ENCODE measurements at regions not wholly inside any gene's neighbourhood (a gene's known extent, or its start where the extent isn't known, plus 50 kb on each side); places are given as distances from the start of the nearest gene placed in this dataset.
"Not testable (repeated sequence)": the region's sequence is repeated elsewhere in the genome, so short reads cannot be mapped to it uniquely, and the experiment has no call there.

GRCh38 chr20:53664121-53664520 is 70.5 kb upstream of the ZNF217 start:
- intact Hi-C loops (cut with micrococcal nuclease): loop anchor here (5.0 kb wide), 3 partner anchors 73 to 253 kb away; no protein-coding TSS in a partner anchor
- H3K27ac Mint-ChIP-seq: peak overlapping the region in 8 of 9 donors; percentile 5 to 84 (median 76)
- H3K36me3 Mint-ChIP-seq: peaks cover 0 to 3% (median 0%) of the 10 kb centered on the region in 5 donors
- H3K36me3 ChIP-seq (ENCODE audit: control insufficient read depth in 2 of 3, insufficient read depth in 3 of 3, low read length in 3 of 3): no peaks in the 10 kb centered on the region
- peaks cover 15 to 45% (median 38%) of the 10 kb centered on the region in 7 donors for H3K4me1 Mint-ChIP-seq
- CTCF ChIA-PET: interaction anchor here (0.6 to 1.0 kb wide), 2 partner anchors 13 to 86 kb away, joined by 3 to 5 read pairs; no protein-coding TSS in a partner anchor
- no peaks in the 10 kb centered on the region for H3K27me3 Mint-ChIP-seq
- no peaks in the 10 kb centered on the region for H3K27me3 ChIP-seq (ENCODE audit: control insufficient read depth in 2 of 2, insufficient read depth in 2 of 2, low read length in 2 of 2)
- no peak overlapping the region for H3K27ac ChIP-seq (ENCODE audit: low read depth, low read length)
- DNase-seq: no peak
- H3K9me3 ChIP-seq (ENCODE audit: control insufficient read depth in 2 of 3, low read length in 3 of 3): no peaks in the 10 kb centered on the region
- no peak overlapping the region for H3K4me3 ChIP-seq (ENCODE audit: low read length)
- no peak overlapping the region for H3K4me3 Mint-ChIP-seq
- no peak for ATAC-seq
- POLR2A ChIA-PET: interaction anchor here (1.7 kb wide), 1 partner anchor 13 kb away, joined by 6 read pairs; no protein-coding TSS in a partner anchor
- peaks cover 12 to 20% of the 10 kb centered on the region in 2 donors for H3K4me1 ChIP-seq (ENCODE audit: control insufficient read depth in 2 of 2, insufficient read depth in 2 of 2, low read length in 2 of 2)
- peaks cover 0 to 2% (median 0%) of the 10 kb centered on the region in 11 donors for H3K9me3 Mint-ChIP-seq

DNA sequence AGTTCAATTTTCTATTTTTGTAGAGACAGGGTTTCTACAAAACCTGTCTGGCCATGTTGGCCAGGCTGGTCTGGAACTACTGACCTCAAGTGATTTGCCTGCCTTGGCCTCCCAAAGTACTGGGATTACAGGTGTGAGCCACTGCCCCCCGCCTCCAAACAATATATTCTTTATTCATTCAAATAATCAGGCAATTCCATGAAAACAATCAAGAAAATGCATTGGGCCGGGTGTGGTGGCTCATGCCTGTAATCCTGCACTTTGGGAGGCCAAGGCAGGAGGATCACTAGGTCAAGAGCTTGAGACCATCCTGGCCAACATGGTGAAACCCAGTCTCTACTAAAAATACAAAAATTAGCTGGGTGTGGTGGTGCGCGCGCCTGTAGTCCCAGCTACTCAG is 69.9 kb upstream of the ZNF217 start:
- Mint-ChIP-seq H3K4me1 (peaks cover 15 to 47% (median 39%) of the 10 kb centered on the region in 7 donors), H3K27ac (peak overlapping the region in 4 of 9 donors; percentile 41 to 95 (median 68))
- H3K4me1 ChIP-seq (ENCODE audit: control insufficient read depth in 2 of 2, insufficient read depth in 2 of 2, low read length in 2 of 2): peaks cover 12 to 20% of the 10 kb centered on the region in 2 donors
- not testable (repeated sequence) for ATAC-seq; H3K27ac ChIP-seq (ENCODE audit: low read depth, low read length); H3K27me3 Mint-ChIP-seq; H3K36me3 ChIP-seq (ENCODE audit: control insufficient read depth in 2 of 3, insufficient read depth in 3 of 3, low read length in 3 of 3); H3K4me3 Mint-ChIP-seq; H3K9me3 ChIP-seq (ENCODE audit: control insufficient read depth in 2 of 3, low read length in 3 of 3); H3K9me3 Mint-ChIP-seq; H3K27me3 ChIP-seq (ENCODE audit: control insufficient read depth in 2 of 2, insufficient read depth in 2 of 2, low read length in 2 of 2); H3K4me3 ChIP-seq (ENCODE audit: low read length); H3K36me3 Mint-ChIP-seq; DNase-seq
- CTCF ChIA-PET: interaction anchor here (0.6 to 1.0 kb wide), 2 partner anchors 13 to 85 kb away, joined by 3 to 5 read pairs; no protein-coding TSS in a partner anchor
- intact Hi-C loops (cut with micrococcal nuclease): loop anchor here (5.0 kb wide), 3 partner anchors 74 to 254 kb away; no protein-coding TSS in a partner anchor
- POLR2A ChIA-PET: interaction anchor here (1.3 kb wide), 1 partner anchor 41 kb away, joined by 4 read pairs; no protein-coding TSS in a partner anchor

- H3K27ac Mint-ChIP-seq: peak overlapping the region in 8 of 9 donors; percentile 44 to 95 (median 88)
- H3K4me1 Mint-ChIP-seq: peaks cover 23 to 56% (median 48%) of the 10 kb centered on the region in 7 donors
Observed at GRCh38 chr20:53662595-53662994, 69.0 kb upstream of the ZNF217 start.

DNA sequence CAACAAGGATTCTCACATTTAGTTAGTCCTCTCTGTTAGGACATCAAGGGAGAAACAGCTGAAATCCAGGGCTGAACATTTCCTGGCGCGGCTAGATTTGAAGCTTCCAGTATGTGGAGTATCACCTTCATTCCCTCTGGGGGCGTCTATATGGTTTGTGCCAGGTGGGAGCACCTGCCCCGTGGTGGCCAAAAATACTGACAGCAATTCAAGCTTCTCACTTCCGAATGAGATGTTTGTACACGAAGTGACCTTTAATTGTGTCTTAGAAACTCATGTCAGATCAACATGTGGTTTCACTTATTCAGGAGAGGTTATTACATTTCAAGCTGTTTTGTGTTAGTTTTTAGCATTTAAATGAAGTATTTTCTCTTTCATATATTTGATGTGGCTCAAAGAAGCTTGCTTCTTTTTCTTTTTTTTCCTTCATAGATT is 67.3 kb upstream of the ZNF217 start:
- peak overlapping the region; percentile 79 to 96 (median 92) for H3K27ac Mint-ChIP-seq
- H3K9me3 Mint-ChIP-seq: peaks cover 0 to 2% (median 0%) of the 10 kb centered on the region in 11 donors
- H3K27me3 Mint-ChIP-seq: no peaks in the 10 kb centered on the region
- CTCF ChIA-PET: interaction anchor here (0.6 to 1.8 kb wide), 13 partner anchors 21 to 255 kb away, joined by 3 to 6 read pairs (median 4); no protein-coding TSS in a partner anchor
- intact Hi-C loops (cut with micrococcal nuclease): loop anchor here (1.0 to 5.0 kb wide), 12 partner anchors 9 to 256 kb away; no protein-coding TSS in a partner anchor
- Histone ChIP-seq H3K27me3 (ENCODE audit: control insufficient read depth in 2 of 2, insufficient read depth in 2 of 2, low read length in 2 of 2) (no peaks in the 10 kb centered on the region), H3K27ac (ENCODE audit: low read depth, low read length) (peak overlapping the region; percentile 74), H3K36me3 (ENCODE audit: control insufficient read depth in 2 of 3, insufficient read depth in 3 of 3, low read length in 3 of 3) (no peaks in the 10 kb centered on the region), H3K4me3 (ENCODE audit: low read length) (peak overlapping the region; percentile 71), H3K4me1 (ENCODE audit: control insufficient read depth in 2 of 2, insufficient read depth in 2 of 2, low read length in 2 of 2) (peaks cover 12 to 30% of the 10 kb centered on the region in 2 donors), H3K9me3 (ENCODE audit: control insufficient read depth in 2 of 3, low read length in 3 of 3) (no peaks in the 10 kb centered on the region)
- H3K4me1 Mint-ChIP-seq: peaks cover 38 to 72% (median 64%) of the 10 kb centered on the region in 7 donors
- H3K4me3 Mint-ChIP-seq: peak overlapping the region; percentile 69 to 92 (median 86)
- peak in 7 of 9 donors; percentile 19 to 46 (median 27) for DNase-seq
- POLR2A ChIA-PET: interaction anchor here (0.6 to 11.1 kb wide), 20 partner anchors 8 to 219 kb away, joined by 3 to 125 read pairs (median 6); no protein-coding TSS in a partner anchor
- peaks cover 0 to 3% (median 0%) of the 10 kb centered on the region in 5 donors for H3K36me3 Mint-ChIP-seq
- ATAC-seq: peak; percentile 36

More at GRCh38 chr20:53662595-53662994, 69.0 kb upstream of the ZNF217 start:
- H3K27me3 ChIP-seq (ENCODE audit: control insufficient read depth in 2 of 2, insufficient read depth in 2 of 2, low read length in 2 of 2): no peaks in the 10 kb centered on the region
- DNase-seq (no peak), ATAC-seq (no peak)
- H3K27me3 Mint-ChIP-seq: no peaks in the 10 kb centered on the region
- intact Hi-C loops (cut with micrococcal nuclease): loop anchor here (5.0 kb wide), 3 partner anchors 75 to 255 kb away; no protein-coding TSS in a partner anchor
- no peak overlapping the region for H3K27ac ChIP-seq (ENCODE audit: low read depth, low read length)
- peaks cover 0 to 3% (median 0%) of the 10 kb centered on the region in 5 donors for H3K36me3 Mint-ChIP-seq
- H3K9me3 ChIP-seq (ENCODE audit: control insufficient read depth in 2 of 3, low read length in 3 of 3): no peaks in the 10 kb centered on the region
- no peak overlapping the region for H3K4me3 ChIP-seq (ENCODE audit: low read length)
- peak overlapping the region in 4 of 10 donors; percentile 3 to 54 (median 43) for H3K4me3 Mint-ChIP-seq
- H3K9me3 Mint-ChIP-seq: peaks cover 0 to 2% (median 0%) of the 10 kb centered on the region in 11 donors
- peaks cover 12 to 20% of the 10 kb centered on the region in 2 donors for H3K4me1 ChIP-seq (ENCODE audit: control insufficient read depth in 2 of 2, insufficient read depth in 2 of 2, low read length in 2 of 2)
- POLR2A ChIA-PET: interaction anchor here (0.6 to 11.1 kb wide), 7 partner anchors 12 to 95 kb away, joined by 3 to 125 read pairs (median 5); no protein-coding TSS in a partner anchor
- CTCF ChIA-PET: no interaction called here
- no peaks in the 10 kb centered on the region for H3K36me3 ChIP-seq (ENCODE audit: control insufficient read depth in 2 of 3, insufficient read depth in 3 of 3, low read length in 3 of 3)

- ATAC-seq: peak; percentile 36
- Histone ChIP-seq H3K4me3 (ENCODE audit: low read length) (peak overlapping the region; percentile 71), H3K27me3 (ENCODE audit: control insufficient read depth in 2 of 2, insufficient read depth in 2 of 2, low read length in 2 of 2) (no peaks in the 10 kb centered on the region), H3K4me1 (ENCODE audit: control insufficient read depth in 2 of 2, insufficient read depth in 2 of 2, low read length in 2 of 2) (peaks cover 12 to 32% of the 10 kb centered on the region in 2 donors), H3K36me3 (ENCODE audit: control insufficient read depth in 2 of 3, insufficient read depth in 3 of 3, low read length in 3 of 3) (no peaks in the 10 kb centered on the region), H3K9me3 (ENCODE audit: control insufficient read depth in 2 of 3, low read length in 3 of 3) (no peaks in the 10 kb centered on the region), H3K27ac (ENCODE audit: low read depth, low read length) (peak overlapping the region; percentile 74)
- no peaks in the 10 kb centered on the region for H3K27me3 Mint-ChIP-seq
- peaks cover 0 to 3% (median 0%) of the 10 kb centered on the region in 5 donors for H3K36me3 Mint-ChIP-seq
- peak overlapping the region; percentile 79 to 96 (median 92) for H3K27ac Mint-ChIP-seq
- ChIA-PET CTCF (interaction anchor here (0.6 to 1.8 kb wide), 9 partner anchors 22 to 204 kb away, joined by 3 to 6 read pairs (median 4); no protein-coding TSS in a partner anchor), POLR2A (interaction anchor here (0.6 to 11.1 kb wide), 21 partner anchors 8 to 212 kb away, joined by 3 to 125 read pairs (median 6); no protein-coding TSS in a partner anchor)
- H3K4me1 Mint-ChIP-seq: peaks cover 40 to 79% (median 70%) of the 10 kb centered on the region in 7 donors
- peak; percentile 11 to 54 (median 39) for DNase-seq
- no peaks in the 10 kb centered on the region for H3K9me3 Mint-ChIP-seq
- intact Hi-C loops (cut with micrococcal nuclease): loop anchor here (1.0 to 5.0 kb wide), 11 partner anchors 8 to 257 kb away; no protein-coding TSS in a partner anchor
- peak overlapping the region; percentile 69 to 92 (median 86) for H3K4me3 Mint-ChIP-seq
Observed at GRCh38 chr20:53660078-53660909, 66.7 kb upstream of the ZNF217 start.

- Mint-ChIP-seq H3K27ac (peak overlapping the region in 5 of 9 donors; percentile 18 to 95 (median 41)), H3K27me3 (no peaks in the 10 kb centered on the region), H3K4me1 (peaks cover 40 to 82% (median 68%) of the 10 kb centered on the region in 7 donors), H3K36me3 (peaks cover 0 to 3% (median 0%) of the 10 kb centered on the region in 5 donors), H3K9me3 (no peaks in the 10 kb centered on the region), H3K4me3 (peak overlapping the region in 4 of 10 donors; percentile 27 to 58 (median 39))
- intact Hi-C loops (cut with micrococcal nuclease): loop anchor here (5.0 to 10.0 kb wide), 3 partner anchors 37 to 1254 kb away; no protein-coding TSS in a partner anchor
- POLR2A ChIA-PET: interaction anchor here (0.5 to 11.1 kb wide), 13 partner anchors 13 to 207 kb away, joined by 3 to 125 read pairs (median 5); partner anchors contain the start of gene ZNF217
- DNase-seq (no peak), ATAC-seq (no peak)
- CTCF ChIA-PET: interaction anchor here (0.7 kb wide), 1 partner anchor 50 kb away, joined by 3 read pairs; no protein-coding TSS in a partner anchor
- Histone ChIP-seq H3K27me3 (ENCODE audit: control insufficient read depth in 2 of 2, insufficient read depth in 2 of 2, low read length in 2 of 2) (no peaks in the 10 kb centered on the region), H3K36me3 (ENCODE audit: control insufficient read depth in 2 of 3, insufficient read depth in 3 of 3, low read length in 3 of 3) (no peaks in the 10 kb centered on the region), H3K4me3 (ENCODE audit: low read length) (no peak overlapping the region), H3K4me1 (ENCODE audit: control insufficient read depth in 2 of 2, insufficient read depth in 2 of 2, low read length in 2 of 2) (peaks cover 12 to 32% of the 10 kb centered on the region in 2 donors), H3K9me3 (ENCODE audit: control insufficient read depth in 2 of 3, low read length in 3 of 3) (no peaks in the 10 kb centered on the region), H3K27ac (ENCODE audit: low read depth, low read length) (no peak overlapping the region)
Observed at GRCh38 chr20:53658973-53659372, 65.3 kb upstream of the ZNF217 start.
